Fibroblast of villous mesenchyme (primary cell): ENCODE measurements at regions not wholly inside any gene's neighbourhood (a gene's known extent, or its start where the extent isn't known, plus 50 kb on each side); places are given as distances from the start of the nearest gene placed in this dataset.

ENCODE experiments used
- DNase-seq: peaks from one replicate; pipeline ENCODE4 v3.0.0-alpha.2; 2010; ENCODE audit warnings: low read depth
- H3K4me3 ChIP-seq: 2 replicates; pipeline ENCODE4 v1.5.1; 2011; ENCODE audit warnings: low read depth, mild to moderate bottlenecking, low read length
- TF ChIP-seq, protein P1 (sequence below): IDR thresholded peaks from 2 replicates; pipeline ENCODE4 v1.5.1; 2012; ENCODE audit warnings: low read depth, mild to moderate bottlenecking, low read length; ENCODE audit not compliant: insufficient read depth

GRCh38 chr1:200302192-200302920 lies 107.5 kb downstream of the ZNF281 start:
- TF ChIP-seq, protein P1, sequence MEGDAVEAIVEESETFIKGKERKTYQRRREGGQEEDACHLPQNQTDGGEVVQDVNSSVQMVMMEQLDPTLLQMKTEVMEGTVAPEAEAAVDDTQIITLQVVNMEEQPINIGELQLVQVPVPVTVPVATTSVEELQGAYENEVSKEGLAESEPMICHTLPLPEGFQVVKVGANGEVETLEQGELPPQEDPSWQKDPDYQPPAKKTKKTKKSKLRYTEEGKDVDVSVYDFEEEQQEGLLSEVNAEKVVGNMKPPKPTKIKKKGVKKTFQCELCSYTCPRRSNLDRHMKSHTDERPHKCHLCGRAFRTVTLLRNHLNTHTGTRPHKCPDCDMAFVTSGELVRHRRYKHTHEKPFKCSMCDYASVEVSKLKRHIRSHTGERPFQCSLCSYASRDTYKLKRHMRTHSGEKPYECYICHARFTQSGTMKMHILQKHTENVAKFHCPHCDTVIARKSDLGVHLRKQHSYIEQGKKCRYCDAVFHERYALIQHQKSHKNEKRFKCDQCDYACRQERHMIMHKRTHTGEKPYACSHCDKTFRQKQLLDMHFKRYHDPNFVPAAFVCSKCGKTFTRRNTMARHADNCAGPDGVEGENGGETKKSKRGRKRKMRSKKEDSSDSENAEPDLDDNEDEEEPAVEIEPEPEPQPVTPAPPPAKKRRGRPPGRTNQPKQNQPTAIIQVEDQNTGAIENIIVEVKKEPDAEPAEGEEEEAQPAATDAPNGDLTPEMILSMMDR: no peak
- DNase-seq: peak; percentile 51
- H3K4me3 ChIP-seq: peak overlapping the region; percentile 69

- TF ChIP-seq, protein P1: no peak
- no peak for DNase-seq
- no peak overlapping the region for H3K4me3 ChIP-seq
Measured at GRCh38 chr1:200301152-200301551, 108.7 kb downstream of the ZNF281 start.

DNA sequence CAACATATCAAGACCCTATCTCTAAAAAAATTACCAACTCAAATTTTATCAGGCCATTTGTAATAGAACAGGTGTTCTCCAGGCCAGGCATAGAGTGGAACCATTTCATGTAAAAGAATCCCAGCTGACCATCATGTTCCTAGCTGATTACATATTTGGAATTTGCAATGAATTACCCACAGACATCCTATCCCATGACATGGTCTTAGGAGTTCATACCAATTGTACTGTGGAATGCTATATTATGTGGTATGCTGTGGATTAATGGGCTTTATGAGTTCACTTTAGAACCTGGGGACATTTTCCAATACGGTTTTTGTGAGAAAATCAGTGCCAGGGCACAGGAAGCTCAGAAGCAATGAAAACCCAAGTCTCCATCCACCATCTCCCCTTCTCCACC lies 110.3 kb downstream of the ZNF281 start:
- H3K4me3 ChIP-seq: no peak overlapping the region
- TF ChIP-seq, protein P1: no peak
- DNase-seq: no peak

- no peak for DNase-seq
- no peak overlapping the region for H3K4me3 ChIP-seq
- TF ChIP-seq, protein P1: no peak
Measured at GRCh38 chr1:200298242-200298641, 111.6 kb downstream of the ZNF281 start.

- no peak for DNase-seq
- TF ChIP-seq, protein P1: no peak
- no peak overlapping the region for H3K4me3 ChIP-seq
Measured at GRCh38 chr1:200296091-200296661, 113.7 kb downstream of the ZNF281 start.

- TF ChIP-seq, protein P1: no peak
- DNase-seq: no peak
- H3K4me3 ChIP-seq: no peak overlapping the region
Measured at GRCh38 chr1:200294241-200294640, 115.6 kb downstream of the ZNF281 start.
